Choroid plexus epithelial cell (primary cell): ENCODE measurements at regions not wholly inside any gene's neighbourhood (a gene's known extent, or its start where the extent isn't known, plus 50 kb on each side); places are given as distances from the start of the nearest gene placed in this dataset.

Experiments used
- DNase-seq: peaks from one replicate; pipeline ENCODE4 v3.0.0-alpha.2; 2010; ENCODE audit warnings: low read depth
- H3K4me3 ChIP-seq: 2 replicates; pipeline ENCODE4 v1.5.1; 2011; ENCODE audit warnings: low read depth, mild to moderate bottlenecking, control low read depth, low read length, moderate library complexity
- CTCF ChIP-seq: conservative IDR thresholded peaks from 2 replicates; pipeline ENCODE4 v1.5.1; 2011; ENCODE audit warnings: low read depth, mild to moderate bottlenecking, control low read depth, inconsistent platforms, low read length, moderate library complexity

- no peak for TF ChIP-seq CTCF
Measured at GRCh38 chr12:18979401-18980126, 150.0 kb upstream of the PLEKHA5 start.

GRCh38 chr12:18981732-18982131, 147.8 kb upstream of the PLEKHA5 start:
- no peak for TF ChIP-seq CTCF
- no peak overlapping the region for H3K4me3 ChIP-seq
- no peak for DNase-seq

More at GRCh38 chr12:18979401-18980126, 150.0 kb upstream of the PLEKHA5 start:
- H3K4me3 ChIP-seq: no peak overlapping the region
- no peak for DNase-seq

- no peak for TF ChIP-seq CTCF
- no peak overlapping the region for H3K4me3 ChIP-seq
- DNase-seq: no peak
Measured at GRCh38 chr12:18982226-18982949, 147.1 kb upstream of the PLEKHA5 start.

GRCh38 chr12:18983854-18984253, 145.7 kb upstream of the PLEKHA5 start:
- no peak overlapping the region for H3K4me3 ChIP-seq
- no peak for DNase-seq
- TF ChIP-seq CTCF: no peak

GRCh38 chr12:18990856-18991255, 138.7 kb upstream of the PLEKHA5 start:
- H3K4me3 ChIP-seq: no peak overlapping the region
- TF ChIP-seq CTCF: no peak
- DNase-seq: no peak

GRCh38 chr12:18992336-18992735, 137.2 kb upstream of the PLEKHA5 start:
- H3K4me3 ChIP-seq: no peak overlapping the region
- DNase-seq: no peak
- no peak for TF ChIP-seq CTCF
